Naive B cell (primary cell): ENCODE measurements at regions not wholly inside any gene's neighbourhood (a gene's known extent, or its start where the extent isn't known, plus 50 kb on each side); places are given as distances from the start of the nearest gene placed in this dataset.

Source experiments
- ATAC-seq, 2 donors: fragments of 150-1000 bp; cut with Tn5 transposase; 2 replicates each; pipeline ENCODE4 v1.10.0; 2021; ENCODE audit warnings: low read depth in 2 of 2, mild to moderate bottlenecking in 2 of 2, moderate library complexity in 2 of 2
- DNase-seq: peaks from one replicate; pipeline ENCODE4 v3.0.0; 2022
- H3K27ac Mint-ChIP-seq, 6 donors: one replicate each; pipeline ENCODE4 v1.8.0; 2020 to 2022; ENCODE audit warnings: mild to moderate bottlenecking in 6 of 6, mixed read lengths in 6 of 6, moderate library complexity in 5 of 6, inconsistent platforms in 2 of 6
- H3K27me3 Mint-ChIP-seq, 3 donors: one replicate each; pipeline ENCODE4 v1.8.0; 2021 to 2022; ENCODE audit warnings: mixed read lengths in 3 of 3, mild to moderate bottlenecking in 1 of 3
- H3K36me3 Mint-ChIP-seq, 2 donors: one replicate each; pipeline ENCODE4 v1.8.0; 2020 to 2022; ENCODE audit warnings: mixed read lengths in 2 of 2, inconsistent platforms in 1 of 2, mild to moderate bottlenecking in 1 of 2
- H3K4me1 Mint-ChIP-seq, 3 donors: one replicate each; pipeline ENCODE4 v1.8.0; 2020 to 2022; ENCODE audit warnings: mixed read lengths in 3 of 3, inconsistent platforms in 1 of 3, mild to moderate bottlenecking in 1 of 3, moderate library complexity in 1 of 3
- H3K4me3 Mint-ChIP-seq, 8 donors: one replicate each; pipeline ENCODE4 v1.8.0; 2020 to 2022; ENCODE audit warnings: mild to moderate bottlenecking in 8 of 8, mixed read lengths in 8 of 8, moderate library complexity in 8 of 8, inconsistent platforms in 2 of 8
- H3K9me3 Mint-ChIP-seq, 7 donors: one replicate each; pipeline ENCODE4 v1.8.0; 2020 to 2022; ENCODE audit warnings: mixed read lengths in 7 of 7, mild to moderate bottlenecking in 5 of 7, inconsistent platforms in 2 of 7, moderate library complexity in 1 of 7

GRCh38 chr10:53624722-53625121, 852.1 kb upstream of the MBL2 start:
- H3K9me3 Mint-ChIP-seq = peaks cover 0 to 10% (median 5%) of the 10 kb centered on the region in 7 donors
- no peak for ATAC-seq
- H3K36me3 Mint-ChIP-seq = no peaks in the 10 kb centered on the region
- no peaks in the 10 kb centered on the region for H3K27me3 Mint-ChIP-seq
- H3K4me3 Mint-ChIP-seq = no peak overlapping the region
- DNase-seq = no peak
- H3K4me1 Mint-ChIP-seq = no peaks in the 10 kb centered on the region
- no peak overlapping the region for H3K27ac Mint-ChIP-seq

- Mint-ChIP-seq H3K4me3 (no peak overlapping the region), H3K9me3 (peaks cover 0 to 5% (median 0%) of the 10 kb centered on the region in 7 donors), H3K27me3 (no peaks in the 10 kb centered on the region), H3K36me3 (no peaks in the 10 kb centered on the region), H3K4me1 (no peaks in the 10 kb centered on the region), H3K27ac (no peak overlapping the region)
- ATAC-seq = no peak
- no peak for DNase-seq
These were observed 849.6 kb upstream of the MBL2 start for GRCh38 chr10:53622201-53622600.

- Mint-ChIP-seq H3K27me3 (no peaks in the 10 kb centered on the region), H3K4me1 (no peaks in the 10 kb centered on the region), H3K9me3 (peaks cover 0 to 5% (median 0%) of the 10 kb centered on the region in 7 donors), H3K36me3 (no peaks in the 10 kb centered on the region), H3K27ac (no peak overlapping the region), H3K4me3 (no peak overlapping the region)
- no peak for DNase-seq
- ATAC-seq = no peak
These were observed 847.1 kb upstream of the MBL2 start for GRCh38 chr10:53619671-53620070.

- ATAC-seq (no peak), DNase-seq (no peak)
- H3K27me3 Mint-ChIP-seq = no peaks in the 10 kb centered on the region
- no peak overlapping the region for H3K4me3 Mint-ChIP-seq
- H3K9me3 Mint-ChIP-seq = peaks cover 0 to 3% (median 0%) of the 10 kb centered on the region in 7 donors
- no peaks in the 10 kb centered on the region for H3K36me3 Mint-ChIP-seq
- no peaks in the 10 kb centered on the region for H3K4me1 Mint-ChIP-seq
- no peak overlapping the region for H3K27ac Mint-ChIP-seq
These were observed 835.1 kb upstream of the MBL2 start for GRCh38 chr10:53607691-53608090.

GRCh38 chr10:53606981-53607380, 834.4 kb upstream of the MBL2 start:
- DNase-seq = no peak
- no peak overlapping the region for H3K27ac Mint-ChIP-seq
- no peak for ATAC-seq
- H3K9me3 Mint-ChIP-seq = peaks cover 0 to 3% (median 0%) of the 10 kb centered on the region in 7 donors
- no peak overlapping the region for H3K4me3 Mint-ChIP-seq
- no peaks in the 10 kb centered on the region for H3K27me3 Mint-ChIP-seq
- no peaks in the 10 kb centered on the region for H3K4me1 Mint-ChIP-seq
- no peaks in the 10 kb centered on the region for H3K36me3 Mint-ChIP-seq

GRCh38 chr10:53601260-53601875, 828.8 kb upstream of the MBL2 start:
- peak; percentile 2 for DNase-seq
- no peaks in the 10 kb centered on the region for H3K36me3 Mint-ChIP-seq
- no peak overlapping the region for H3K27ac Mint-ChIP-seq
- no peaks in the 10 kb centered on the region for H3K27me3 Mint-ChIP-seq
- no peak overlapping the region for H3K4me3 Mint-ChIP-seq
- H3K9me3 Mint-ChIP-seq = peaks cover 0 to 3% (median 0%) of the 10 kb centered on the region in 7 donors
- no peaks in the 10 kb centered on the region for H3K4me1 Mint-ChIP-seq
- ATAC-seq = no peak

GRCh38 chr10:53598914-53599313, 826.3 kb upstream of the MBL2 start:
- no peak overlapping the region for H3K27ac Mint-ChIP-seq
- no peak for ATAC-seq
- H3K4me3 Mint-ChIP-seq = no peak overlapping the region
- no peaks in the 10 kb centered on the region for H3K9me3 Mint-ChIP-seq
- no peak for DNase-seq
- H3K36me3 Mint-ChIP-seq = no peaks in the 10 kb centered on the region
- H3K4me1 Mint-ChIP-seq = no peaks in the 10 kb centered on the region
- H3K27me3 Mint-ChIP-seq = no peaks in the 10 kb centered on the region

GRCh38 chr10:53597835-53598251, 825.3 kb upstream of the MBL2 start:
- DNase-seq = no peak
- H3K27me3 Mint-ChIP-seq = no peaks in the 10 kb centered on the region
- no peak overlapping the region for H3K27ac Mint-ChIP-seq
- no peak for ATAC-seq
- no peaks in the 10 kb centered on the region for H3K36me3 Mint-ChIP-seq
- no peak overlapping the region for H3K4me3 Mint-ChIP-seq
- no peaks in the 10 kb centered on the region for H3K4me1 Mint-ChIP-seq
- no peaks in the 10 kb centered on the region for H3K9me3 Mint-ChIP-seq

- no peak for ATAC-seq
- Mint-ChIP-seq H3K4me1 (no peaks in the 10 kb centered on the region), H3K27ac (no peak overlapping the region), H3K36me3 (no peaks in the 10 kb centered on the region), H3K27me3 (no peaks in the 10 kb centered on the region), H3K4me3 (no peak overlapping the region), H3K9me3 (peaks cover 0 to 10% (median 0%) of the 10 kb centered on the region in 7 donors)
- DNase-seq = no peak
These were observed 807.9 kb upstream of the MBL2 start for GRCh38 chr10:53580465-53580864.

GRCh38 chr10:53579773-53580172, 807.2 kb upstream of the MBL2 start:
- Mint-ChIP-seq H3K4me1 (no peaks in the 10 kb centered on the region), H3K4me3 (no peak overlapping the region), H3K9me3 (peaks cover 0 to 12% (median under 1%) of the 10 kb centered on the region in 7 donors), H3K27me3 (no peaks in the 10 kb centered on the region), H3K36me3 (no peaks in the 10 kb centered on the region), H3K27ac (no peak overlapping the region)
- ATAC-seq (no peak), DNase-seq (no peak)

- Mint-ChIP-seq H3K27me3 (no peaks in the 10 kb centered on the region), H3K4me1 (no peaks in the 10 kb centered on the region), H3K27ac (no peak overlapping the region), H3K4me3 (no peak overlapping the region), H3K36me3 (no peaks in the 10 kb centered on the region), H3K9me3 (peaks cover 0 to 4% (median 2%) of the 10 kb centered on the region in 7 donors)
- ATAC-seq = no peak
- no peak for DNase-seq
These were observed 801.4 kb upstream of the MBL2 start for GRCh38 chr10:53574024-53574423.

- Mint-ChIP-seq H3K36me3 (no peaks in the 10 kb centered on the region), H3K9me3 (peaks cover 0 to 4% (median 2%) of the 10 kb centered on the region in 7 donors), H3K4me1 (no peaks in the 10 kb centered on the region), H3K27ac (no peak overlapping the region), H3K27me3 (no peaks in the 10 kb centered on the region), H3K4me3 (no peak overlapping the region)
- DNase-seq = no peak
- ATAC-seq = no peak
These were observed 800.9 kb upstream of the MBL2 start for GRCh38 chr10:53573498-53573897.

GRCh38 chr10:53572799-53573198, 800.2 kb upstream of the MBL2 start:
- peaks cover 0 to 4% (median 3%) of the 10 kb centered on the region in 7 donors for H3K9me3 Mint-ChIP-seq
- ATAC-seq = no peak
- H3K27me3 Mint-ChIP-seq = no peaks in the 10 kb centered on the region
- H3K27ac Mint-ChIP-seq = no peak overlapping the region
- no peaks in the 10 kb centered on the region for H3K4me1 Mint-ChIP-seq
- H3K4me3 Mint-ChIP-seq = no peak overlapping the region
- H3K36me3 Mint-ChIP-seq = no peaks in the 10 kb centered on the region
- DNase-seq = no peak

- no peaks in the 10 kb centered on the region for H3K36me3 Mint-ChIP-seq
- H3K9me3 Mint-ChIP-seq = peaks cover 0 to 9% (median 5%) of the 10 kb centered on the region in 7 donors
- ATAC-seq (no peak), DNase-seq (no peak)
- no peak overlapping the region for H3K4me3 Mint-ChIP-seq
- H3K27ac Mint-ChIP-seq = no peak overlapping the region
- no peaks in the 10 kb centered on the region for H3K27me3 Mint-ChIP-seq
- H3K4me1 Mint-ChIP-seq = no peaks in the 10 kb centered on the region
These were observed 797.6 kb upstream of the MBL2 start for GRCh38 chr10:53570221-53570620.

- Mint-ChIP-seq H3K27ac (no peak overlapping the region), H3K4me3 (no peak overlapping the region), H3K9me3 (peaks cover 0 to 9% (median 5%) of the 10 kb centered on the region in 7 donors), H3K27me3 (no peaks in the 10 kb centered on the region), H3K36me3 (no peaks in the 10 kb centered on the region), H3K4me1 (no peaks in the 10 kb centered on the region)
- ATAC-seq (no peak), DNase-seq (no peak)
These were observed 796.9 kb upstream of the MBL2 start for GRCh38 chr10:53569455-53569854.
